Naive thymus-derived CD8-positive, alpha-beta T cell (primary cell): ENCODE measurements at regions not wholly inside any gene's neighbourhood (a gene's known extent, or its start where the extent isn't known, plus 50 kb on each side); places are given as distances from the start of the nearest gene placed in this dataset.

Experiments used
- ATAC-seq, 2 donors: fragments of 150-1000 bp; cut with Tn5 transposase in 1 of 2; sonication (Bioruptor Pico), chemical (Tn5 transposase) in 1 of 2; 1 replicate in 1 of 2; 2 replicates in 1 of 2; pipeline ENCODE4 v1.10.0; 2021; ENCODE audit warnings: mild to moderate bottlenecking in 2 of 2, moderate library complexity in 2 of 2
- POLR2A ChIA-PET: fragments of 350-600 bp; sonication (Branson Sonifier 250); formaldehyde crosslinking; loops from one replicate; lab custom pipeline; 2021; ENCODE audit warnings: antibody characterized with exemption; lab: Charles Lee
- DNase-seq, 10 donors: peaks; one replicate each; pipeline versions ENCODE4 v3.0.0 to v3.0.0-alpha.2; 2020 to 2022
- H3K27ac Mint-ChIP-seq, 10 donors: one replicate each; pipeline ENCODE4 v1.8.0; 2020 to 2022; ENCODE audit warnings: mild to moderate bottlenecking in 10 of 10, mixed read lengths in 10 of 10, moderate library complexity in 4 of 10, inconsistent platforms in 1 of 10
- H3K27me3 Mint-ChIP-seq, 5 donors: one replicate each; pipeline ENCODE4 v1.8.0; 2021 to 2022; ENCODE audit warnings: mixed read lengths in 5 of 5
- H3K36me3 Mint-ChIP-seq, 3 donors: one replicate each; pipeline ENCODE4 v1.8.0; 2020 to 2022; ENCODE audit warnings: mixed read lengths in 3 of 3, mild to moderate bottlenecking in 2 of 3, inconsistent platforms in 1 of 3
- H3K4me1 Mint-ChIP-seq, 4 donors: one replicate each; pipeline ENCODE4 v1.8.0; 2021 to 2022; ENCODE audit warnings: mixed read lengths in 4 of 4
- H3K4me3 Mint-ChIP-seq, 10 donors: one replicate each; pipeline ENCODE4 v1.8.0; 2020 to 2022; ENCODE audit warnings: mild to moderate bottlenecking in 10 of 10, mixed read lengths in 10 of 10, moderate library complexity in 6 of 10, inconsistent platforms in 1 of 10
- H3K9me3 Mint-ChIP-seq, 9 donors: one replicate each; pipeline ENCODE4 v1.8.0; 2020 to 2022; ENCODE audit warnings: mixed read lengths in 9 of 9, mild to moderate bottlenecking in 3 of 9, inconsistent platforms in 1 of 9, moderate library complexity in 1 of 9

GRCh38 chr13:61148211-61148610 is 267.4 kb downstream of the PCDH20 start:
- no peak for DNase-seq
- POLR2A ChIA-PET, result no interaction called here
- no peak for ATAC-seq
- no peak overlapping the region for H3K27ac Mint-ChIP-seq
- H3K27me3 Mint-ChIP-seq, result no peaks in the 10 kb centered on the region
- H3K9me3 Mint-ChIP-seq, result peaks cover 0 to 27% (median 4%) of the 10 kb centered on the region in 9 donors
- no peaks in the 10 kb centered on the region for H3K4me1 Mint-ChIP-seq
- H3K36me3 Mint-ChIP-seq, result no peaks in the 10 kb centered on the region
- H3K4me3 Mint-ChIP-seq, result no peak overlapping the region

DNA sequence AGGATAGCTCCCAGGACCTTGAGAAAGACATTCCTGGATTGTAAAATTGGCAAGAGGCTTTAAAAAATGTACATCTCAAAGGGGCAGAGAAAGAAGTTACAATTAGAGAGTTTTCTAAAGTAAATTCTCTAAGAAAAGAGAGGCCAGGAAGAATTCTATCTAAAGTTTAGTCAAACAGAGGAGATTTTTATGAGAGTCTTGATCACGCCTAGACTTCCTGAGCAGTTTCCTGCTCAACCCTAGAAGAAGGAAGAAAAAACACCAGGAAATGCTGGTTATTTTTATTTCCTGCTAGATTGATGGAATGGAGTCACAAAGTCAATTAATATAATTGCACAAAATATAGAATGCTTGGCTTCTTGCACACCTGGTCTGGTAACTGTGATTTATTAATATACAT is 269.1 kb downstream of the PCDH20 start:
- no peak for ATAC-seq
- H3K27ac Mint-ChIP-seq, result no peak overlapping the region
- H3K36me3 Mint-ChIP-seq, result no peaks in the 10 kb centered on the region
- DNase-seq, result no peak
- H3K4me1 Mint-ChIP-seq, result no peaks in the 10 kb centered on the region
- peaks cover 0 to 42% (median 5%) of the 10 kb centered on the region in 9 donors for H3K9me3 Mint-ChIP-seq
- POLR2A ChIA-PET, result no interaction called here
- no peak overlapping the region for H3K4me3 Mint-ChIP-seq
- H3K27me3 Mint-ChIP-seq, result no peaks in the 10 kb centered on the region

DNA sequence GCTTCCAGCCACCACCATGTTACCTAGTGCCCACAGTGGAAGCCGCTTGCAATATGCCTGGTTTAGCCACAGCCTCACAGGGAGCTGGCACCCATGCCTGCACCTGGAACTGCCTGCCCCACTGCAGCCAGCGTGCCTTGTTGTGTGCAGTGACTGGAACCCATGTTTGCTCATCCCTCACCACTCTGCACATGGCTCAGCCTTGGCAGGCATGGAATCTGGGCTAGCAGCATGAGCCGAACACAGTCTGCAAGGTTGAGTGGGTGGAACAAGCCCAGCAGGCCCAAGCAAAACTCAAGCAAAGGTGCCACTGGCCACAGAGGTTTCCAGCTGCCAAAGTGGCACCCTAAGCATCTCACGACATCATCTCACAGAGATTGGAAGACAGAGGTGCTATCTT is 269.5 kb downstream of the PCDH20 start:
- Mint-ChIP-seq H3K36me3 (no peaks in the 10 kb centered on the region), H3K4me3 (no peak overlapping the region), H3K27me3 (no peaks in the 10 kb centered on the region), H3K4me1 (no peaks in the 10 kb centered on the region), H3K9me3 (peaks cover 0 to 46% (median 5%) of the 10 kb centered on the region in 9 donors), H3K27ac (no peak overlapping the region)
- DNase-seq (no peak), ATAC-seq (no peak)
- POLR2A ChIA-PET, result no interaction called here

DNA sequence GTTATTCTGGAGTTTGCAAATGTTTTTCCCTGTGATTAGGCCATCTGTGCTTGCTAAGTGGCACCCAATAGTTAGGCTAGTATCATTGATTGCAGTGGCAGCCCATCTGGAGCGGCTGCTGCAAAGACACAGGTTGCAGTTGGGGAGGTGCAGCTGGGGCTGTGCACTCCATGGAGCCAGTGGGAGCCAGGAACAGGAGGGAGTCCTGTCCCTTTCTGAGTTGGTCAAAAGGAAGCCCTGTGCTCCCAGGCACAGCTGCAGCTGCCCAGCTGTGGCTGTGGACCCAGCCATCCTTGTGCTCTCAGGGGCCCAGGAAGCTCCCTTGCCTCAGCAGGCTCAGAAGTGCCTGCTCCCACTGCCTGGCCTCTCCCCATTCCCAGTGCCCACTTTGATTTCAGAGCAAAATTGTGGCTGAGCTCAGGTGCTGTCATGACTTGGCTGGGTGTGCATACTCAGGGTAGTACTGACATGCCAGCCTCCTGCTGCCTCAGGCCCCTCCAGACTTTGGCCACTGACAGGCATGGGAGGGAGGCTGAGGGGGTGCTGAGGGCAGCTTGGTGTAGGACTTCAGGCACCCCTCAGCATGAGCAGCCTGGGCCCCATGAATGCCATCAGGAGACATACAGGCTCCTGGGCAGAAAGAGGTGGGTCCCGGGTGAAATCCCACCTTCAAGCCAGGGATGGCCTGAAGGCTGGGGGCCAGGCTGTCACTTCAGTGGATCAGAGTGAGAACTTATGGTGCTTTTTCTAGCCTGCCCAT is 270.6 kb downstream of the PCDH20 start:
- ATAC-seq, result no peak

GRCh38 chr13:61144301-61144700 is 271.3 kb downstream of the PCDH20 start:
- no peaks in the 10 kb centered on the region for H3K4me1 Mint-ChIP-seq
- no peaks in the 10 kb centered on the region for H3K27me3 Mint-ChIP-seq
- no peaks in the 10 kb centered on the region for H3K36me3 Mint-ChIP-seq
- no peak overlapping the region for H3K27ac Mint-ChIP-seq
- no peak overlapping the region for H3K4me3 Mint-ChIP-seq
- DNase-seq (no peak), ATAC-seq (no peak)
- POLR2A ChIA-PET, result no interaction called here
- H3K9me3 Mint-ChIP-seq, result peaks cover 0 to 46% (median 5%) of the 10 kb centered on the region in 9 donors

More for the DNA sequence above, 270.6 kb downstream of the PCDH20 start:
- H3K36me3 Mint-ChIP-seq, result no peaks in the 10 kb centered on the region
- H3K9me3 Mint-ChIP-seq, result peaks cover 0 to 46% (median 5%) of the 10 kb centered on the region in 9 donors
- DNase-seq, result no peak
- no peaks in the 10 kb centered on the region for H3K4me1 Mint-ChIP-seq
- POLR2A ChIA-PET, result no interaction called here
- H3K27me3 Mint-ChIP-seq, result no peaks in the 10 kb centered on the region
- no peak overlapping the region for H3K4me3 Mint-ChIP-seq
- H3K27ac Mint-ChIP-seq, result no peak overlapping the region

GRCh38 chr13:61142506-61142905 is 273.1 kb downstream of the PCDH20 start:
- Mint-ChIP-seq H3K27me3 (no peaks in the 10 kb centered on the region), H3K27ac (no peak overlapping the region), H3K9me3 (peaks cover 0 to 46% (median 6%) of the 10 kb centered on the region in 9 donors), H3K4me1 (no peaks in the 10 kb centered on the region), H3K4me3 (no peak overlapping the region), H3K36me3 (no peaks in the 10 kb centered on the region)
- no peak for ATAC-seq
- POLR2A ChIA-PET, result no interaction called here
- DNase-seq, result no peak

DNA sequence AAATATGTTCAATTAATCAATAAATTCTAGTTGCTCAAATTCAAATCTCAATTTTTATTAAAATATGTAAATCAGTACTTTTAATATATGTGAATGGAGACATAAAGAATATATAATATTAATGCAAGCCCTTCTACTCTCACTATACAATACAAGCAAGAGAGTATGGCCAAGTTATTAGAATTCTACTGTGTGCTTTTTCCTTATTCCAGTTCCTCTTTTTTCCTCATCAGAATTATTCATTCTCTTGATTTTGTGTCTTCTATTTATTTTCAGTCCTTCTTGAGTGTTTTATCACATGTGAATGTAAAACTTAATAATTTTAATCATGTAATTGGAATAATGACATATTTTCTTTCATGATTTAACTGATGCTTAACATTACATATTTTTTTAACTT is 276.8 kb downstream of the PCDH20 start:
- Mint-ChIP-seq H3K4me1 (no peaks in the 10 kb centered on the region), H3K4me3 (no peak overlapping the region), H3K27me3 (no peaks in the 10 kb centered on the region), H3K9me3 (peaks cover 0 to 26% (median 0%) of the 10 kb centered on the region in 9 donors), H3K36me3 (no peaks in the 10 kb centered on the region), H3K27ac (no peak overlapping the region)
- ATAC-seq (no peak), DNase-seq (no peak)
- POLR2A ChIA-PET, result no interaction called here

DNA sequence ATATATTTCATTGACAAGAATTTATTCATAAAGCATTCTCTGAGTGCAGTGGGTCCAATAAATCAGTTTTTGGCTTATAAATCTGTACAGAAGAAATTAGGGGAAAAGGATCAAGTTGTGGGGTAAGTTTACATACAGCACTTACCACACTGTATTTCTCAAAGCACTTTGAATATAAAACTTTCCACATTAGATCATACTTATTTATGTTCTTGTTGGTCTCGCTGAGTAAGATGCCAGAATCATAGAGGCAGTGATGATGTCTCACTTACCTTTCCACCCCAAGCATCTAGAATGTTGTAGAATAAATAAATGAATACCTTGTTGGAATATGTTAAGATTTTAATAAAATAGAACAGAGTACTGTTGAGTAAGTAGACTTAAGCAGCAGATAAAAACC is 279.1 kb downstream of the PCDH20 start:
- Mint-ChIP-seq H3K9me3 (peaks cover 0 to 9% (median 0%) of the 10 kb centered on the region in 9 donors), H3K4me1 (no peaks in the 10 kb centered on the region), H3K27me3 (no peaks in the 10 kb centered on the region), H3K4me3 (no peak overlapping the region), H3K36me3 (no peaks in the 10 kb centered on the region), H3K27ac (no peak overlapping the region)
- POLR2A ChIA-PET, result no interaction called here
- no peak for DNase-seq
- no peak for ATAC-seq

- Mint-ChIP-seq H3K4me1 (no peaks in the 10 kb centered on the region), H3K36me3 (no peaks in the 10 kb centered on the region), H3K4me3 (no peak overlapping the region), H3K27me3 (no peaks in the 10 kb centered on the region), H3K27ac (no peak overlapping the region), H3K9me3 (peaks cover 0 to 8% (median 0%) of the 10 kb centered on the region in 9 donors)
- POLR2A ChIA-PET, result no interaction called here
- no peak for DNase-seq
- ATAC-seq, result no peak
These were observed 279.6 kb downstream of the PCDH20 start for GRCh38 chr13:61136093-61136492.

- POLR2A ChIA-PET, result no interaction called here
- Mint-ChIP-seq H3K4me1 (no peaks in the 10 kb centered on the region), H3K27ac (no peak overlapping the region), H3K9me3 (peaks cover 0 to 8% (median 0%) of the 10 kb centered on the region in 9 donors), H3K27me3 (no peaks in the 10 kb centered on the region), H3K36me3 (no peaks in the 10 kb centered on the region), H3K4me3 (no peak overlapping the region)
- DNase-seq (no peak), ATAC-seq (no peak)
These were observed 280.1 kb downstream of the PCDH20 start for GRCh38 chr13:61135583-61135982.

GRCh38 chr13:61128850-61129645 is 286.6 kb downstream of the PCDH20 start:
- no peaks in the 10 kb centered on the region for H3K27me3 Mint-ChIP-seq

DNA sequence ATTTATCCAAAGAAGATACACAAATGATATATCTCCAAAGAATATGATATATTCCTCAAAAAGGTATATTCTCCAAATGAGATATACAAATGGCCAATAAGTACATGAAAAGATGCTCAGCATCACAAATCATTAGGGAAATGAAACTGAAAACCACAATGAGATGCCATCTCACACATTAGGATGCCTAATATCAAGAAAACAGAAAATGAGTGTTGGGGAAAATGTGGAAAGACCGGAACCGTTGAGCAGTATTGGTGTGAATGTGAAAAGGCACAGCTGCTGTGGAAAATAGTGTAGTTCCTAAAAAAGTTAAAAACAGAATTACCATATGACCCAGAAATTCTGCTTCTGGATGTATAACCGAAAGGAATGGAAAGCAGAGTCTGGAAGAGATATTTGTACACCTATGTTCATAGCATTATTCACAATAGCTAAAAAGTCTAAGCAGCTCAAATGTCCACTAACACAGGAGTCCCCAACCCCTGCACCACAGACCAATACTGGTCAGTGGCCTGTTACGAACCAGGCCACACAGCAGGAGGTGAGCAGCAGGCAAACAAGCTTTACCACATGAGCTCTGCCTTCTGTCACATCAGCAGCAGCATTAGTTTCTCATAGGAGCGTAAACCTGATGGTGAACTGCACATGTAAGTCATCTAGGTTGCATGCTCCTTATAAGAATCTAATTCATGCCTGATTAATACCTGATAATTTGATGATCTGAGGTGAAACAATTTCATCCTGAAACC is 291.9 kb downstream of the PCDH20 start:
- H3K27me3 Mint-ChIP-seq, result no peaks in the 10 kb centered on the region
- ATAC-seq, result no peak
- H3K36me3 Mint-ChIP-seq, result no peaks in the 10 kb centered on the region
- H3K9me3 Mint-ChIP-seq, result peaks cover 0 to 18% (median 4%) of the 10 kb centered on the region in 9 donors
- no peak overlapping the region for H3K27ac Mint-ChIP-seq
- POLR2A ChIA-PET, result no interaction called here
- no peak for DNase-seq
- no peaks in the 10 kb centered on the region for H3K4me1 Mint-ChIP-seq
- H3K4me3 Mint-ChIP-seq, result no peak overlapping the region

More at GRCh38 chr13:61128850-61129645, 286.6 kb downstream of the PCDH20 start:
- Mint-ChIP-seq H3K9me3 (peaks cover 0 to 13% (median 1%) of the 10 kb centered on the region in 9 donors), H3K27ac (no peak overlapping the region), H3K4me3 (no peak overlapping the region), H3K36me3 (no peaks in the 10 kb centered on the region), H3K4me1 (no peaks in the 10 kb centered on the region)
- no peak for ATAC-seq
- POLR2A ChIA-PET, result no interaction called here
- DNase-seq, result no peak

GRCh38 chr13:61113140-61113658 is 302.4 kb downstream of the PCDH20 start:
- POLR2A ChIA-PET, result no interaction called here
- Mint-ChIP-seq H3K36me3 (no peaks in the 10 kb centered on the region), H3K4me3 (no peak overlapping the region), H3K9me3 (peaks cover 0 to 12% (median 4%) of the 10 kb centered on the region in 9 donors), H3K4me1 (no peaks in the 10 kb centered on the region), H3K27me3 (no peaks in the 10 kb centered on the region), H3K27ac (no peak overlapping the region)
- ATAC-seq (no peak), DNase-seq (no peak)
